ENCODE measurements at regions not wholly inside any gene's neighbourhood (a gene's known extent, or its start where the extent isn't known, plus 50 kb on each side); places are given as distances from the start of the nearest gene placed in this dataset.

GRCh38 chr6:169862043-169862891 lies 110.8 kb downstream of the ERMARD start:
- no peak overlapping the region for H3K4ac ChIP-seq (ENCODE audit: low read length)
- no CpG with 5 or more reads among the region's 17 CpGs for WGBS, 2 donors (ENCODE audit: extremely low coverage in 2 of 2, insufficient read length in 2 of 2, insufficient replicate concordance in 1 of 2)
- H3K27me3 ChIP-seq (ENCODE audit: control insufficient read depth in 3 of 3, insufficient read depth in 3 of 3, low read depth in 1 of 3, low read length in 3 of 3) = peaks cover 0 to 4% (median 0%) of the 10 kb centered on the region in 3 experiments
- peak overlapping the region; percentile 48 for H4K8ac ChIP-seq (ENCODE audit: low read depth, low read length)
- H3K4me2 ChIP-seq (ENCODE audit: insufficient read depth, low read length, poor library complexity, severe bottlenecking) = no peak overlapping the region
- H3K79me1 ChIP-seq (ENCODE audit: low read depth, low read length) = no peaks in the 10 kb centered on the region
- no peak overlapping the region for H2BK5ac ChIP-seq (ENCODE audit: low read length)
- H2BK12ac ChIP-seq (ENCODE audit: low read length) = no peak overlapping the region
- no peak overlapping the region for H3K14ac ChIP-seq (ENCODE audit: low read length)
- H3K36me3 ChIP-seq (replicated peaks in 1 of 2; ENCODE audit: control insufficient read depth in 2 of 2, insufficient read depth in 2 of 2, low read length in 2 of 2) = no peaks in the 10 kb centered on the region
- no peak overlapping the region for H2BK15ac ChIP-seq (ENCODE audit: low read length)
- H3K18ac ChIP-seq (ENCODE audit: low read length) = peak overlapping the region; percentile 16
- peak overlapping the region; percentile 33 for H2AK5ac ChIP-seq (ENCODE audit: low read depth, low read length)
- DNase-seq (ENCODE audit: low spot score) = no peak
- no peak overlapping the region for H2BK120ac ChIP-seq (ENCODE audit: low read depth, low read length)
- no peak overlapping the region for H3K9ac ChIP-seq (ENCODE audit: low read depth, low read length, poor library complexity)
- peaks cover 6 to 7% of the 10 kb centered on the region in 2 donors for H3K9me3 ChIP-seq (replicated peaks in 1 of 2; ENCODE audit: control insufficient read depth in 2 of 2, insufficient read depth in 1 of 2, low read depth in 1 of 2, low read length in 2 of 2)
- H3K27ac ChIP-seq (replicated peaks; ENCODE audit: low read length) = no peak overlapping the region
- H3K4me3 ChIP-seq (ENCODE audit: low read length in 2 of 2) = peak overlapping the region in 1 of 2 donors; percentile 19
- H3K23ac ChIP-seq (ENCODE audit: low read depth, low read length, poor library complexity) = peak overlapping the region; percentile 76
- H3K4me1 ChIP-seq (ENCODE audit: control insufficient read depth in 2 of 2, insufficient read depth in 1 of 2, low read depth in 1 of 2, low read length in 2 of 2) = no peaks in the 10 kb centered on the region
- no peak overlapping the region for H2AFZ ChIP-seq (ENCODE audit: low read length)
- H4K91ac ChIP-seq (ENCODE audit: low read depth, low read length, poor library complexity) = no peak overlapping the region

- Histone ChIP-seq H3K4me2 (ENCODE audit: insufficient read depth, low read length, poor library complexity, severe bottlenecking) (no peak overlapping the region), H3K4ac (ENCODE audit: low read length) (no peak overlapping the region), H3K36me3 (replicated peaks in 1 of 2; ENCODE audit: control insufficient read depth in 2 of 2, insufficient read depth in 2 of 2, low read length in 2 of 2) (no peaks in the 10 kb centered on the region), H2AFZ (ENCODE audit: low read length) (no peak overlapping the region), H3K27ac (replicated peaks; ENCODE audit: low read length) (no peak overlapping the region), H3K14ac (ENCODE audit: low read length) (peak overlapping the region; percentile 65), H2BK120ac (ENCODE audit: low read depth, low read length) (no peak overlapping the region), H3K79me1 (ENCODE audit: low read depth, low read length) (no peaks in the 10 kb centered on the region), H3K4me1 (ENCODE audit: control insufficient read depth in 2 of 2, insufficient read depth in 1 of 2, low read depth in 1 of 2, low read length in 2 of 2) (no peaks in the 10 kb centered on the region), H3K27me3 (ENCODE audit: control insufficient read depth in 3 of 3, insufficient read depth in 3 of 3, low read depth in 1 of 3, low read length in 3 of 3) (peaks cover 0 to 3% (median 0%) of the 10 kb centered on the region in 3 experiments), H3K4me3 (ENCODE audit: low read length in 2 of 2) (no peak overlapping the region), H2BK5ac (ENCODE audit: low read length) (no peak overlapping the region), H2BK12ac (ENCODE audit: low read length) (no peak overlapping the region), H3K9me3 (replicated peaks in 1 of 2; ENCODE audit: control insufficient read depth in 2 of 2, insufficient read depth in 1 of 2, low read depth in 1 of 2, low read length in 2 of 2) (peaks cover 6 to 7% of the 10 kb centered on the region in 2 donors), H3K23ac (ENCODE audit: low read depth, low read length, poor library complexity) (no peak overlapping the region), H4K8ac (ENCODE audit: low read depth, low read length) (no peak overlapping the region), H2BK15ac (ENCODE audit: low read length) (no peak overlapping the region), H3K9ac (ENCODE audit: low read depth, low read length, poor library complexity) (peak overlapping the region; percentile 15), H3K18ac (ENCODE audit: low read length) (no peak overlapping the region), H2AK5ac (ENCODE audit: low read depth, low read length) (peak overlapping the region; percentile 33), H4K91ac (ENCODE audit: low read depth, low read length, poor library complexity) (no peak overlapping the region)
- DNase-seq (ENCODE audit: low spot score) = no peak
- WGBS, 2 donors (ENCODE audit: extremely low coverage in 2 of 2, insufficient read length in 2 of 2, insufficient replicate concordance in 1 of 2) = no CpG with 5 or more reads among the region's 17 CpGs
Measured at GRCh38 chr6:169861431-169862042, 110.1 kb downstream of the ERMARD start.

- H3K9ac ChIP-seq (ENCODE audit: low read depth, low read length, poor library complexity) = no peak overlapping the region
- no peaks in the 10 kb centered on the region for H3K4me1 ChIP-seq (ENCODE audit: control insufficient read depth in 2 of 2, insufficient read depth in 1 of 2, low read depth in 1 of 2, low read length in 2 of 2)
- no peak overlapping the region for H4K91ac ChIP-seq (ENCODE audit: low read depth, low read length, poor library complexity)
- H2BK12ac ChIP-seq (ENCODE audit: low read length) = no peak overlapping the region
- no peak overlapping the region for H3K4me3 ChIP-seq (ENCODE audit: low read length in 2 of 2)
- no peak overlapping the region for H3K4me2 ChIP-seq (ENCODE audit: insufficient read depth, low read length, poor library complexity, severe bottlenecking)
- H2BK15ac ChIP-seq (ENCODE audit: low read length) = peak overlapping the region; percentile 85
- H2AFZ ChIP-seq (ENCODE audit: low read length) = peak overlapping the region; percentile 0
- H2BK120ac ChIP-seq (ENCODE audit: low read depth, low read length) = no peak overlapping the region
- no peak overlapping the region for H3K4ac ChIP-seq (ENCODE audit: low read length)
- H3K36me3 ChIP-seq (replicated peaks in 1 of 2; ENCODE audit: control insufficient read depth in 2 of 2, insufficient read depth in 2 of 2, low read length in 2 of 2) = no peaks in the 10 kb centered on the region
- peak overlapping the region; percentile 75 for H2BK5ac ChIP-seq (ENCODE audit: low read length)
- no CpG with 5 or more reads among the region's 18 CpGs for WGBS, 2 donors (ENCODE audit: extremely low coverage in 2 of 2, insufficient read length in 2 of 2, insufficient replicate concordance in 1 of 2)
- peaks cover 6 to 7% of the 10 kb centered on the region in 2 donors for H3K9me3 ChIP-seq (replicated peaks in 1 of 2; ENCODE audit: control insufficient read depth in 2 of 2, insufficient read depth in 1 of 2, low read depth in 1 of 2, low read length in 2 of 2)
- peak overlapping the region; percentile 38 for H3K14ac ChIP-seq (ENCODE audit: low read length)
- H3K23ac ChIP-seq (ENCODE audit: low read depth, low read length, poor library complexity) = no peak overlapping the region
- H3K79me1 ChIP-seq (ENCODE audit: low read depth, low read length) = no peaks in the 10 kb centered on the region
- H3K27ac ChIP-seq (replicated peaks; ENCODE audit: low read length) = no peak overlapping the region
- no peak overlapping the region for H4K8ac ChIP-seq (ENCODE audit: low read depth, low read length)
- H2AK5ac ChIP-seq (ENCODE audit: low read depth, low read length) = peak overlapping the region; percentile 63
- H3K18ac ChIP-seq (ENCODE audit: low read length) = peak overlapping the region; percentile 76
- H3K27me3 ChIP-seq (ENCODE audit: control insufficient read depth in 3 of 3, insufficient read depth in 3 of 3, low read depth in 1 of 3, low read length in 3 of 3) = peaks cover 0 to 3% (median 0%) of the 10 kb centered on the region in 3 experiments
- no peak for DNase-seq (ENCODE audit: low spot score)
Measured at GRCh38 chr6:169859978-169860703, 108.7 kb downstream of the ERMARD start.
